ENCODE measurements at regions not wholly inside any gene's neighbourhood (a gene's known extent, or its start where the extent isn't known, plus 50 kb on each side); places are given as distances from the start of the nearest gene placed in this dataset.

GRCh38 chr14:73800970-73801515 is 50.6 kb upstream of the PTGR2 start:
- DNase-seq: peak; percentile 50

GRCh38 chr14:73797543-73798265 is 53.9 kb upstream of the PTGR2 start:
- DNase-seq: no peak

GRCh38 chr14:73796893-73797542 is 54.6 kb upstream of the PTGR2 start:
- no peak for DNase-seq

- DNase-seq: no peak
Observed at GRCh38 chr14:73796415-73796814, 55.2 kb upstream of the PTGR2 start.

- no peak for DNase-seq
Observed at GRCh38 chr14:73795974-73796373, 55.7 kb upstream of the PTGR2 start.

GRCh38 chr14:73795466-73795865 is 56.2 kb upstream of the PTGR2 start:
- DNase-seq: no peak

GRCh38 chr14:73794146-73794545 is 57.5 kb upstream of the PTGR2 start:
- no peak for DNase-seq

GRCh38 chr14:73792481-73792880 is 59.1 kb upstream of the PTGR2 start:
- no peak for DNase-seq

GRCh38 chr14:73789989-73790581 is 61.5 kb upstream of the PTGR2 start:
- DNase-seq: no peak

GRCh38 chr14:73788701-73789551 is 62.7 kb upstream of the PTGR2 start:
- no peak for DNase-seq

- no peak for DNase-seq
Observed at GRCh38 chr14:73788317-73788598, 63.4 kb upstream of the PTGR2 start.

DNA sequence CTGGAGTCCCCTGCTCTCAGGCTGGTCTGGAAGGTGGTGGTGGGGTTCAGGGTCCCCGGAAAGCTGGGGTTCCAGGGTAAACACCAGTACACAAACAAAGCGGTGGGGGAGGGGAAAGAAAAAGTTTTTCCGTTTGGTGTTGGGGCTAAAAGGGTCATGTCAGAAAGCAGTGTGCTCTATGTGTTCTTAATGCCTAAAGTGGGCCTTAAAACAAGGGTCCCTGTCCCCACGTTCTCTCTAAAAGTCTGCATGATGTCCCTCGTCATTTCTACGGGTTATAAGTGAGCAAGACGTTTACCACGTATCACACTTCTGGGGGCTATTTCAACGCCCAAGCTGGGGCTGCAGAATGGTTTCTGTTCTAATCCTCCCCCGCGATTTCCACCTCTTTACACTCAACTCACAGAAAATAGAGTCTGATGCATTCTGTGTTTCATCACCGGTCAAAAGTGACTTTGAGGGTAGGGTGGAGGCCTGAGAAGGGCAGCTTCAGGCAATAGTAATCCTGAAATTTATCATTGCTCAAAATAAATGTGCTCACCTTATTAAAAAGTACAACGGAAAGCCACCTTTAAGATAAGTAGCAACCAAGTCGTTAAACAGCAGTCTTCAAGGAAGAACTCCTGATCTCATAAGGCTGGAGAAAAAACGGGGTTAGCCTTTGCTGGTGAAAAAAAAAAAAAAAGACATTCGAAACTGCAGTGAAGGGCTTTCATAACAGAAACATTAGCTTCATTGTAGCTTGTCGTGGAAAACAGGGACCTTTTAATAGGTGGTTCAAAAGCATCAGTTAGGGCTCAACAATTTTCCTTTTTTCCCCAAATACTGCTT is 63.9 kb upstream of the PTGR2 start:
- peak; percentile 42 for DNase-seq

GRCh38 chr14:73786636-73787485 is 64.8 kb upstream of the PTGR2 start:
- DNase-seq: peak; percentile 33

- DNase-seq: no peak
Observed at GRCh38 chr14:73785834-73786635, 65.6 kb upstream of the PTGR2 start.

DNA sequence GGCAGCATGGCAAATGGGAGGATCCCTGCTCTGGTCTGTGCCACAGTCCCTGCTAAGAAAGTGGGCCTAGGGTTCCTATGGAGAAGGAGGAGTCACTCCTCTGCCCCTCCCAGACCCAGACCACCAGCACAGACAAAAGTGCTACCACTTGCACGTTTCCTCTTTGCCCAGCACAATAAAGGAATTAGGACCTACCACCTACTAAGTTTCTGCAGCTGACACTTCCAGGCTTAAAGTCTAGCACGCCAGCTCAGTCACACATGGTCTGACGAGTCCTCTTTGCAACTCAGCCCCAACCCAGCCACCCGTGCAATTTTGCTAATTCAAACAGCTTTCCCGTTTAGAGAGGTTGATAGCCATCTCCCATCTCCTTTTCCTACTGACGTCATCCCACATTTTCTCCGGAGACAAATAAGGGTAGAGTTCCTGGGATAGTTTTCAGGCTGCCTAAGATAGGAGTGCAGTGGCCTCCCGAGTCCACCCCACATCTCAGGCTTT is 66.2 kb upstream of the PTGR2 start:
- DNase-seq: no peak

- no peak for DNase-seq
Observed at GRCh38 chr14:73784988-73785313, 66.7 kb upstream of the PTGR2 start.

- no peak for DNase-seq
Observed at GRCh38 chr14:73784181-73784987, 67.2 kb upstream of the PTGR2 start.

DNA sequence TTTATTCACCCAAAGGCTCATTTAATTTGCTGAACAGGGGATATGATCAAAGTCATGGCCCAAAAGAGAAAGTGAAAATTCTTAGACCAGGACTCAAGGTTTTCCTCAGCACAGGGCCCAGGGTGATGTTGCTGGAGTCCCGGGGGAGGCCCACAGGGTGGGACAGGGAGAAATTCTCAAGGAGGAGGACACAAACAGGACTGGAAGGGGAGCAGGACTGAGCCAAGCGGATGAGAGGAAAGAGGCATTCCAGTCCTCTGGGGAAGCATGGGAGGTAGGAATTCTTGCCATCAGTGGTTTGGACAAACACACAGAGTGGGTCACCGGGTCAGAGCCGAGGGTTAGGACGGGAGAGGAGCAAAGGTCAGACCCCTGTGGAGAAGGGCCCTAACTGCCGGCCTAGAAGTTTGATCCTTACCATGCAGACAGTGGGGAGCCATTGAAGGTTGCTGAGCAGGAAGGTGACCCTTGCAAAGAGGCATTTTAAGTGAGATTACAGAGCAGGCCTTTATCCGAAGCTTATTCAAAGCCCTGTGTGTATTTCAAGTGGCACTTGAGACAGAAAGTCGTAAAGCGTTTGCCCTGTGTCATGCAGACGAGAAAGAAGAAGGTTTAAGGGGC is 68.4 kb upstream of the PTGR2 start:
- no peak for DNase-seq

GRCh38 chr14:73782623-73783022 is 68.4 kb upstream of the PNMA1 start:
- no peak for DNase-seq
